Keratinocyte (primary cell): ENCODE measurements at regions not wholly inside any gene's neighbourhood (a gene's known extent, or its start where the extent isn't known, plus 50 kb on each side); places are given as distances from the start of the nearest gene placed in this dataset.

Experiments used
- DNase-seq: peaks from one replicate; pipeline ENCODE4 v3.0.0-alpha.2; 2011; ENCODE audit warnings: low read depth, missing footprints, low spot score
- FAIRE-seq: peaks from 2 replicates; lab custom pipeline; 2011; peaks lifted over from hg19 to GRCh38; lab: Jason Lieb, UNC
- H2AFZ ChIP-seq: 2 replicates; pipeline ENCODE4 v1.6.0; 2012; ENCODE audit warnings: low read length, control low read depth, inconsistent platforms; ENCODE audit not compliant: control insufficient read depth
- H3K27ac ChIP-seq: 2 replicates; pipeline ENCODE4 v1.5.1; 2011; ENCODE audit warnings: low read length; ENCODE audit not compliant: control insufficient read depth, insufficient read depth
- H3K27me3 ChIP-seq: 3 replicates; pipeline ENCODE4 v1.6.0; 2011; ENCODE audit warnings: low read length; ENCODE audit not compliant: control insufficient read depth, insufficient read depth; ENCODE audit errors: extremely low read depth
- H3K36me3 ChIP-seq, 2 experiments: 2 replicates in 1 of 2; 3 replicates in 1 of 2; pipeline ENCODE4 v1.5.1; 2011; ENCODE audit warnings: low read length in 2 of 2, mild to moderate bottlenecking in 1 of 2; ENCODE audit not compliant: control insufficient read depth in 2 of 2, insufficient read depth in 2 of 2; ENCODE audit errors: extremely low read depth in 1 of 2
- H3K4me1 ChIP-seq: 3 replicates; pipeline ENCODE4 v1.5.1; 2011; ENCODE audit warnings: low read length; ENCODE audit not compliant: control insufficient read depth, insufficient read depth; ENCODE audit errors: extremely low read depth
- H3K4me2 ChIP-seq: 3 replicates; pipeline ENCODE4 v1.6.0; 2011; ENCODE audit warnings: low read depth, low read length; ENCODE audit not compliant: control insufficient read depth, insufficient read depth; ENCODE audit errors: extremely low read depth
- H3K4me3 ChIP-seq, 3 experiments: fragments of 200-600 bp in 1 of 3; sonication (generic) in 1 of 3; 2 replicates in 2 of 3; 3 replicates in 1 of 3; pipeline ENCODE4 v1.5.1; 2011 to 2016; ENCODE audit warnings: low read length in 3 of 3, mild to moderate bottlenecking in 3 of 3, control low read depth in 2 of 3, inconsistent platforms in 1 of 3, low read depth in 1 of 3, mixed read lengths in 1 of 3, mixed run types in 1 of 3, moderate library complexity in 1 of 3; ENCODE audit not compliant: control insufficient read depth in 2 of 3, insufficient read depth in 2 of 3; ENCODE audit errors: extremely low read depth in 1 of 3
- H3K79me2 ChIP-seq: 2 replicates; pipeline ENCODE4 v1.6.0; 2012; ENCODE audit warnings: low read length; ENCODE audit not compliant: control insufficient read depth, insufficient read depth
- H3K9ac ChIP-seq: 3 replicates; pipeline ENCODE4 v1.6.0; 2011; ENCODE audit warnings: low read length; ENCODE audit not compliant: control insufficient read depth, insufficient read depth; ENCODE audit errors: extremely low read depth
- H3K9me1 ChIP-seq: 3 replicates; pipeline ENCODE4 v1.6.0; 2011; ENCODE audit warnings: low read length; ENCODE audit not compliant: control insufficient read depth, insufficient read depth; ENCODE audit errors: extremely low read depth
- H3K9me3 ChIP-seq: 2 replicates; pipeline ENCODE4 v1.5.1; 2012; ENCODE audit warnings: low read depth, low read length; ENCODE audit not compliant: control insufficient read depth
- H4K20me1 ChIP-seq: 3 replicates; pipeline ENCODE4 v1.6.0; 2011; ENCODE audit warnings: low read length; ENCODE audit not compliant: control insufficient read depth, insufficient read depth; ENCODE audit errors: extremely low read depth
- CTCF ChIP-seq, 3 experiments: IDR thresholded peaks in 1 of 3; conservative IDR thresholded peaks in 1 of 3; optimal IDR thresholded peaks in 1 of 3; 2 replicates in 2 of 3; 3 replicates in 1 of 3; pipeline versions ENCODE3 to v1.5.1; 2011; ENCODE audit warnings: low read length in 3 of 3, mild to moderate bottlenecking in 3 of 3, moderate library complexity in 2 of 3, control low read depth in 1 of 3, inconsistent platforms in 1 of 3; ENCODE audit not compliant: insufficient read depth in 2 of 3; ENCODE audit errors: extremely low read depth in 1 of 3
- EZH2 ChIP-seq: IDR thresholded peaks from one replicate; pipeline ENCODE4 v1.6.1; 2012; ENCODE audit warnings: inconsistent platforms, mild to moderate bottlenecking, low read length, moderate library complexity
- dilution Hi-C: fragments of 300-500 bp; cut with MboI; formaldehyde crosslinking; loops from one replicate; pipeline ENCODE4 v1.7.0; 2020; ENCODE audit warnings: low sequenced_read_pairs; ENCODE audit not compliant: extremely low pct_ligation_motif_present

GRCh38 chr1:195306281-195306680, 1302.0 kb downstream of the KCNT2 start:
- no peak overlapping the region for H3K4me3 ChIP-seq
- H3K36me3 ChIP-seq, result no peaks in the 10 kb centered on the region
- FAIRE-seq (no peak), DNase-seq (no peak)
- H2AFZ ChIP-seq, result no peak overlapping the region
- H3K9me1 ChIP-seq, result no peaks in the 10 kb centered on the region
- H3K9me3 ChIP-seq, result no peaks in the 10 kb centered on the region
- H3K4me1 ChIP-seq, result no peaks in the 10 kb centered on the region
- dilution Hi-C loops, result no loop called here
- no peak overlapping the region for H3K9ac ChIP-seq
- TF ChIP-seq CTCF (optimal IDR thresholded peaks at IDR 0.05 in 1 of 3, IDR thresholded peaks at IDR 0.05 in 1 of 3, conservative IDR thresholded peaks at IDR 0.05 in 1 of 3; ENCODE audit: extremely low read depth in 1 of 3, insufficient read depth in 2 of 3, low read length in 3 of 3) (no peak), EZH2 (no peak)
- H3K27me3 ChIP-seq, result no peaks in the 10 kb centered on the region
- no peaks in the 10 kb centered on the region for H4K20me1 ChIP-seq
- H3K79me2 ChIP-seq, result no peaks in the 10 kb centered on the region
- no peak overlapping the region for H3K4me2 ChIP-seq
- H3K27ac ChIP-seq, result no peak overlapping the region

- H3K9ac ChIP-seq, result no peak overlapping the region
Measured at GRCh38 chr1:195294911-195295310, 1313.3 kb downstream of the KCNT2 start.

More at GRCh38 chr1:195294911-195295310, 1313.3 kb downstream of the KCNT2 start:
- Histone ChIP-seq H3K9me3 (no peaks in the 10 kb centered on the region), H3K9me1 (no peaks in the 10 kb centered on the region), H3K4me1 (no peaks in the 10 kb centered on the region), H3K4me2 (no peak overlapping the region), H3K27ac (no peak overlapping the region), H2AFZ (no peak overlapping the region), H4K20me1 (no peaks in the 10 kb centered on the region), H3K36me3 (no peaks in the 10 kb centered on the region), H3K79me2 (no peaks in the 10 kb centered on the region), H3K4me3 (no peak overlapping the region), H3K27me3 (no peaks in the 10 kb centered on the region)
- no peak for TF ChIP-seq EZH2
- no peak for TF ChIP-seq CTCF (optimal IDR thresholded peaks at IDR 0.05 in 1 of 3, IDR thresholded peaks at IDR 0.05 in 1 of 3, conservative IDR thresholded peaks at IDR 0.05 in 1 of 3; ENCODE audit: extremely low read depth in 1 of 3, insufficient read depth in 2 of 3, low read length in 3 of 3)
- DNase-seq (no peak), FAIRE-seq (no peak)
- dilution Hi-C loops, result no loop called here
